HG03457 (cell line): ENCODE measurements at regions not wholly inside any gene's neighbourhood (a gene's known extent, or its start where the extent isn't known, plus 50 kb on each side); places are given as distances from the start of the nearest gene placed in this dataset.

Source experiments
- ATAC-seq: cut with Tn5 transposase; IDR thresholded peaks from one replicate; pipeline ENCODE4 v1.9.1; 2021; ENCODE audit warnings: moderate number of reproducible peaks; ENCODE audit not compliant: unreplicated experiment

GRCh38 chr18:28607991-28608390, 431.1 kb upstream of the CDH2 start:
- no peak for ATAC-seq

DNA sequence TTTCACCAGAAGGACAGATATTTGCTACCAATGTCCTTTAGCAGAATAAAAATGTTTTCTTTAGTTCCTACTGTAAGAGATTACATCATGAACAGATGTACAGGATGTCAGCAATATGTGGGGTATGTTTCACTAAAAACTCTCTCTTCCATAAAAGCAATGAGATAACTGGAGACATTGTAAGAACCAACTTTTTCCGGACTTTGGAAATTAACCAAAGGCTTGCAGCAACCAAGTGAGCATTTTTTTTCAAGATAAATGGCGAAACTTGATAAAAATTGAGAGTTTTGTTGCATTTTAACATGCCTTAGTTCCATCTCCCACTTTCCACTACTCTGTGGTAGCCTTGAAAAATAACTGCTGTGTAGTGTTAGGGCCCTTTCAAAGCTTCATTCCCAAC, 429.8 kb upstream of the CDH2 start:
- no peak for ATAC-seq

GRCh38 chr18:28602391-28602790, 425.5 kb upstream of the CDH2 start:
- ATAC-seq, result no peak

- ATAC-seq, result no peak
Measured at GRCh38 chr18:28594034-28594433, 417.1 kb upstream of the CDH2 start.

- ATAC-seq, result no peak
Measured at GRCh38 chr18:28588884-28589549, 412.1 kb upstream of the CDH2 start.

DNA sequence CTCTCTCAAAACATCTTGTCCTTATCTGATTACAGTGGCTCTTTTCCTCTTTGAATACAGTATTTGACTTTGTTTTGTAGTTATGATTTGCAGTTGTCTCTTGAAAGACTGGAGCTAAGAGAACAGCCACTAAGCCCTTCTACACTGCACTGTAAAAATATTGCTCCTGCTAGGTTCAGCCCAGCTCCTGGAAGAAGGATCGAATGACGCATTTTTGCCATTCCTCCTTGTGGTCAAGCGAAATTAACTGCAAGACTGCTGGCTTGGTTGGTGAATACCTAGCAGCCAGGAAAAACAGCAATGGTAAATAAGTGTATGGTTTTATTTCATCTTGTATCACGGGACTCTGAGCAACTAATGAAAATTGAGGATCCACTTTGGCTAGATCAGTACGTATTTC, 407.8 kb upstream of the CDH2 start:
- ATAC-seq, result no peak

DNA sequence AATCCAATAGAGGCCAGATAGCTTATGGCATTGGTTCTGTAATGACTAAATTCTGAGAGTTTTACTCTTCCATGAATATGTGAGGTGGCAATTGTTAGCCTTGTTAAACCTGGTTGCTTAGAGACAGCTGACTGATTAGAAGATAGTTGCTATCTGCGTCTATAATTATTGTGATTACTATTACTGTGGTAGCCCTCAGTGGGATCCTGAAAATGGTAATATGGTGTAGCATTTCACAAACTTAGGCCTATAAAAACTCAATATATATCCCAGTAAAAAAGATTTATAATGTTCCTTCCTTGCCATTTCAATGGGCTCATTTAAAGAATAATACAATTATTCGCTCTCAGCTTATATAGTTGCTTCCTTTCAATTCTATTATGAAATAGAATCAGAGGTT, 405.8 kb upstream of the CDH2 start:
- no peak for ATAC-seq

DNA sequence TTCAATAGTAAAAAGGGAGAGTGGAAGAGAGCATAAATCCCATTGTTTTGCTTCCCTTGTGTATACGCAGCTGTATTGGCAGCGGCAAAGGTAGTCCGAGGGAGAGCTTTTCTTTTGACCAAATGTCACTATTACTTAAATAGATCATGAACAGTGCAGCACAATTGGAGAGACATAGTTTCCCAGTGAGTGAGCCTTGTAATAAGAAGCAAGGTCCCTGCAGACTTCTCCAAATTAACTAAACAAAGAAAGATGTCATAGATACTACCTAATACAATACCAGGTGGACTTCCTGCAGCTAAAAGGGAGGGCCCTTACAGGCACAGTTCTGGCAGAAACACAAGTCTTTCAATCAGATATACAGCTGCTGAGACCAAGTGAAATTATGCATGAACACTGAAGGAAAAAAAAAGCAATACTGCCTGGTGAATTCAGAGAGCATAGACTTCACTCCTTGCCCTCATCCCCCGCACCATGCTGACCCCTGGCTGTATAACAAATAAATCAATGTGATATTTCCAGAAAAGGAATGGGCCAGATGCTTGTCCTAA, 404.7 kb upstream of the CDH2 start:
- ATAC-seq, result no peak

DNA sequence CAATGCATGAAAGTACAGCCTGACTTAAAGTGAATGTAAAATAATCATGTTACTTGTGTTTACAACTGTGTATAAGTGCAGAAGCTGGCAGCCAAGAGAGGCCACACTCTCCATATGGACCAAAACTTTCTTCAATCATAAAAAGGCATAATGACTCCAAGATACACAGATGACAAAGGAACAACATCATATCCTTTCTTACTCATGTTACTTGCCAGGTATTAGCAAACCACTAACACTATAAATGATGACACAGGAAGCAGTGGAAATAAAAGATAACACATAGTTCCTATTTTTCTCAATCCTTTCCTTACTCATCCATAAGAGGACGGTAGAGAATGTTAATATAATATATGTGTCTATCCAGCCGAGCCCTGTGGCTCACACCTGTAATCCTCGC, 400.0 kb upstream of the CDH2 start:
- no peak for ATAC-seq

GRCh38 chr18:28575123-28575522, 398.2 kb upstream of the CDH2 start:
- no peak for ATAC-seq

- ATAC-seq, result no peak
Measured at GRCh38 chr18:28574175-28574574, 397.2 kb upstream of the CDH2 start.

- no peak for ATAC-seq
Measured at GRCh38 chr18:28571929-28572328, 395.0 kb upstream of the CDH2 start.

GRCh38 chr18:28560331-28560730, 383.4 kb upstream of the CDH2 start:
- no peak for ATAC-seq

GRCh38 chr18:28559511-28559910, 382.6 kb upstream of the CDH2 start:
- no peak for ATAC-seq

DNA sequence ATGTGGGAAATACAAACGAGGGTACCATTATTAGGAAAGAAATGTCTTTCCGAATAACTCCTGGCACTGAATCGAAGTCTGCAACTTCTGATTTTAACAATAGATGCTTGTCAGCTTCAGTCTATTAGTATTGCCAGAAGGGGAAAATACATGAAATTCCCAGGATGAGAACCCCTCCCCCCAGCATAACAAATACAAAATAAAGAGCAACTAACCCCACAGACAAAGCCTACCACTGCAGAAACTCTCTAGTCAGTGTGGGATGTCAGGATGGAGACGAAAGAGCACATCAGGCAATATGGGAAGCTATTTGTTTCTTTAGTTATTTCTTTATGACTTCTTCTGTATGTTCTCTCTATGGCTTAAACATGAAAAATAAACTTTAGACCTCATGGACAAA, 365.0 kb upstream of the CDH2 start:
- ATAC-seq, result no peak

GRCh38 chr18:28541276-28541930, 364.5 kb upstream of the CDH2 start:
- ATAC-seq, result no peak

DNA sequence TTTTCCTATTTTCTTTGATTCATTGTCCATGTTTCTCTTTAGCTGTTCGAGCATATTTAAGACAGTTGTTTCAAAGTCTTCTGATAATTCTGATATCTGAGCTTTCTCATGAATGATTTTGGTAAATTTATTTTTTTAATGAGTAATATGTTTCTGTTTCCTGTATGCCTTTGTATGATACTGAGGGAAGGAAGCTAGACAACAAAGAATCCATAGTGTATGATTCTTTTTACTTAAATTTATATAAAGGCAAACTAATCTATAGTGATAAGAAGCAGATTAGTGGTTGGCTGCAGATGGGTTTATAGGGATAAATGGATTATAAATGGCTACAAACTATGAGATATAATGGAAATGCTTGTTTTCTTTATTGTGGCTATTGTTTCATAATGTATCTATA, 352.7 kb upstream of the CDH2 start:
- ATAC-seq, result no peak

DNA sequence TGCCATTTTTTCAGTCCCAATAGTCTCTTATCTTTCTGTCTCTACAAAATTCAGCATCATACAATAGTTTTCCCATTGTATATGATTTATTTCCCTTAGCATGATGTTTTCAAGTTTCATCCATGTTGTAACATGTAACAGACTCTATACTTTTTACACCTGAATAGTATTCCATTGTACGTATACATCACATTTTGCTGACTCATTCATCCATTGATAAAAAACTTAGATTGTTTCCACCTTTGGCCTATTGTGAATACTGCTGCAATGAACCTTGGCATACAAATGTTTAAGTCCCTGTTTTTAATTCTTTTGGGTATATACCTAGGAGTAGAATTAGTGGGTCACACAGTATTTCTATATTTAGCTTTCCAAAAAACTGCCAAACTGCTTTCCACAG, 349.3 kb upstream of the CDH2 start:
- ATAC-seq, result no peak

DNA sequence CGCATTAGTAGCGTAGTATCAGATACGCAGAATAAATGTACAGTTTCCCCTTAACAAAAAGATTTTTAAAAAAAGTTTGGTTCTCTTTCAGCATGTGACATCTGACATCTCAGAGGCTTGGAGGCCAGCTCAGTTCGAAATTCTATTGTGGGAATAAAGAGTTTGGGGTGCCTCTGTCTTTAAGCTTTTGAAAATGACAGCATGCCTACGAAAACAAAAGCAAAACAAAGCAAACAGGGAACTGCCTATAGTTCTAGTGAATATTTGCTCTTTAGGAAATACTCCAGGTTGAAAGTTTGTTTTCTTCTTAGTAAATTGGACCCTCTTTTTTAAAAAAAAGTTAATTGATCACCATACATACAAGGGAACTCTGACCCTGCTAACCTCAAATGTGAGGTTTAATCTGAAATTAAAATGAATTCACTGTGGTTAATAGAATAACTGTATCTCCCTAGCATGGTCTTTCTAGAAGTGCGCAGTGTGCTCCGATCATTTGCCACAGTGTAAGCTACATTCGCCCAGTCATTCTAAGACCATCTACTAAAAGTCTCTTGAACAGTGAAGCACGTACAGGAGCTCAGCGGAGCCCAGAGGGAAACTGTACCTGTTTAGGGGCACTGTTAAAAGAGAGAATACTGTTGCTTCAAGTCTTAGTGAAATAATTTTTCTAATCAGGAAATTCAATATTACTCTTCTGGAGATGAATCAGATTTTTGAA, 347.0 kb upstream of the CDH2 start:
- ATAC-seq, result no peak

DNA sequence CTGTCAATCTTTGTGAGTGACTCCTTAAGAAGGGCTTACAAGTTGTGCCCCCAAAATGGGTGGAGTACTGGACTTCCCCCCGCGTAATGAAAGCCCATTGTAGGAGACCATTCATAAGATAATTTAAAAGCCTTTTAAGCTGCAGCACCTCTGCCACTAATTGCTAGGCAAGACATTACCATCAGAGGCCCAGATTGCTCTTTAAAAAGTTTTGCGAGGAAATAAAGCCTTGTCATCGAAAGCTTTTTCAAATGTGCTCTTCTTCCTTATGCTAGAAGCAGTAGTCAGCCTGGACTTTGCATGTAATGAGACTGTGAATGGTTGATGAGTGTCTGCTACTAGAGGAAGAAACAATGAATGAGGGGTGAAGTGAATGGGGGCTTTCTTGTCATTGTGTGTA, 345.3 kb upstream of the CDH2 start:
- no peak for ATAC-seq

GRCh38 chr18:28519997-28520396, 343.1 kb upstream of the CDH2 start:
- no peak for ATAC-seq

DNA sequence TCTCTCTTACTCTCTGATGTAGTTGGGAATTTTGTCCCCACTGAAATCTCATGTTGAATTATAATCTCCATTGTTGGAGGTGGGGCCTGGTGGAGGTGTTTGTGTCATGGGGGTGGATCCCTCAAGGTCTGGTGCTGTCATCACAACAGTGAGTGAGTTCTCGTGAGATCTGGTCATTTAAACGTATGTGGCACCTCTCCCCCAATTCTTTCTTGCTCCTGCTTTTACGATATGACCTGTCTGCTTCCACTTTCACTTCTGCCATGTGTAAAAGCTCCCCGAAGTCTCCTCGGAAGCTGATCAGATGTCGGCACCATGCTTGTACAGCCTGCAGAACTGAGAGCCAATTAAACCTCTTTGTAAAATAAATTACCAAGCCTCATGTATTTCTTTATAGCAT, 337.8 kb upstream of the CDH2 start:
- no peak for ATAC-seq
